ENCODE measurements at regions not wholly inside any gene's neighbourhood (a gene's known extent, or its start where the extent isn't known, plus 50 kb on each side); places are given as distances from the start of the nearest gene placed in this dataset.
A peak's percentile ranks its signal among the peaks of the same experiment; 100 is the strongest.

- H3K27ac Mint-ChIP-seq, result no peak overlapping the region
- no peaks in the 10 kb centered on the region for H3K36me3 Mint-ChIP-seq (ENCODE audit: low read depth)
- no peak for DNase-seq
- peaks cover 7% of the 10 kb centered on the region for H3K27me3 Mint-ChIP-seq (ENCODE audit: insufficient read depth)
- TF ChIP-seq CTCF (IDR thresholded peaks at IDR 0.05), result no peak
- no peaks in the 10 kb centered on the region for H3K4me1 Mint-ChIP-seq (ENCODE audit: low read depth)
- no peaks in the 10 kb centered on the region for H3K9me3 Mint-ChIP-seq
- H3K4me3 Mint-ChIP-seq, result no peak overlapping the region
Measured at GRCh38 chr17:13244513-13244912, 226.7 kb upstream of the ELAC2 start.

DNA sequence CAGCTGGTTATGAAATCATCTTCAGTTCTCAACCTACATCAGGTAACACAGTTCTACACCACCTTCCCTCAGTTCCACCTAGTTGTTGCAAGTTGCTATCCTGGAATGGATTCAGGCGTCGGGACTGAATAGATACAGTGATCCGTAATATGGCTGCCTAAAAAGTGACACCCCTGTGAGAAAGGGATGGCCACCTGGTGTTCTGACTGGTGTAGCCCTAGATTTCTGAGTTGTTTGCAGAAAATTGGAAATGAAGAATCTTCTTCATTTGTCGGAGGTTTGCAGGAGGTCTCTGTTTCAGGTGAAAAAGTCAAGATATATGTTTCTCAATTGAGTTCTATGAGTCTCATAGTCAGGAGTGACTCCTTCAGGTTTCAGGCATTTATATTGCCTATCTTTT, 225.8 kb upstream of the ELAC2 start:
- peaks cover 13% of the 10 kb centered on the region for H3K27me3 Mint-ChIP-seq (ENCODE audit: insufficient read depth)

DNA sequence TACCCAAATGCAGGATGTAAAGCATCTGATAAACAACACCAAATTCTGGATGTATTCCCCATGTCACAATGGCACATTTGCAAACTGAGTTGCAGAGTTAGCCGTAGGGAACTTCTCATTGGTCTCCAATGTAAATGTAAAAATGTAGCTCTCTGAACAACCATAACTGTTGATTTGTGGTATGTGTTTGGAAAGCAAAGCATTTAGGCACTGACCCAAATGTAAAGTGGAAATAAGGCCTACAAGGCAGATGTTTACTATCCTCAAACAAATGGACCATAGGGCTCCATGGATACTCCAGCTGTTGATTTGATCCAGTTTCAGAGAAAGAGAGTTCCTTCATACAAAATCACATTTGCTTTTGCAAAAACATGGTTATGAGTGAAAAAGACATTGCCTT, 223.0 kb upstream of the ELAC2 start:
- TF ChIP-seq CTCF (IDR thresholded peaks at IDR 0.05), result no peak
- H3K9me3 Mint-ChIP-seq, result no peaks in the 10 kb centered on the region
- no peak for DNase-seq
- H3K27me3 Mint-ChIP-seq (ENCODE audit: insufficient read depth), result peaks cover 15% of the 10 kb centered on the region
- no peaks in the 10 kb centered on the region for H3K36me3 Mint-ChIP-seq (ENCODE audit: low read depth)
- no peak overlapping the region for H3K4me3 Mint-ChIP-seq
- no peaks in the 10 kb centered on the region for H3K4me1 Mint-ChIP-seq (ENCODE audit: low read depth)
- no peak overlapping the region for H3K27ac Mint-ChIP-seq

More for the DNA sequence above, 225.8 kb upstream of the ELAC2 start:
- Mint-ChIP-seq H3K4me1 (ENCODE audit: low read depth) (no peaks in the 10 kb centered on the region), H3K4me3 (no peak overlapping the region), H3K36me3 (ENCODE audit: low read depth) (no peaks in the 10 kb centered on the region), H3K27ac (no peak overlapping the region), H3K9me3 (no peaks in the 10 kb centered on the region)
- DNase-seq, result no peak
- no peak for TF ChIP-seq CTCF (IDR thresholded peaks at IDR 0.05)

DNA sequence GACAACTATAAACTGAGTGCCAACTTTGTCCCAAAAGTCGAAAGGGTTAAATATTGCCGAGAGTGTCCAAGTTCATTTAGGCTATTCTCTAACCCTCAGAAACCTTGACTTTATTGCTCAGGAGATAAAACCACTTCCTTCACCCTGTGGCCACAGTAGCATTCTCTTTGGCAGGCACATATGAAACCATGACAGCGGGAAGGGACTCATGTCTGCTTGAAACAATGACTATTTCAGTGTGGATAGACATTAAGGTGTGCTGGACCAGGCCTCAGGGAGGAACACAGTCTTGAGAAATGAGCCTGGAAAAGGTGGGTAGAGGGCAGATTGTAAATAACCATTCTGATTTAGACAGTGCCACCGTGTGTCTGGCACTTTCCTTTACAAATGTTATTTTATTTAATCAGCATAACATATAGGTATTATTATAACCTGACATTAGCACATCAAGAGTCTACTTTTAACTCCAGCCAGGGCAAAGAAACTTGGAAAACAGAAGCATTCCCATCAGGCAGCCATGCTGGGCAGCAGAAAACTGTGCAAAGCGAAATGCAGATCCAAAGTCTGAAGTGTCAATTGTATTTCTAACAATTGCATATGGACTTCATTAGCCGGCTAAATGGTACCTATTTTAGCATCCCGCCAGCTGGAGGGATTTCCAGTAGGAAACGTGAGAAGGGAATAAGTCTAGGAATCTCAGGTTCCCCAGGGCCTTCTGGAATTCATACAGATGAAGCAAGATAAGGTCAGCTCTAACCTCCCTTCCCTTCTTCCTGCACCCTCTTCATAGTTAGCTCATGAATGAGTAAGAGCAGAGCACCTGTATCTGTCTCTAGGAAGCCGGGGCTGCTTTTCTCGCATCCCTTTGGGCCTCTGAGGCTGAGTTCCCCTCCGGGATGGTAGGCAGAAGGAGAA, 212.8 kb upstream of the ELAC2 start:
- H3K27ac Mint-ChIP-seq, result no peak overlapping the region
- H3K4me1 Mint-ChIP-seq (ENCODE audit: low read depth), result no peaks in the 10 kb centered on the region
- TF ChIP-seq CTCF (IDR thresholded peaks at IDR 0.05), result 0 out of 2 replicates have a peak, but pooled peaks have one; percentile 16
- no peaks in the 10 kb centered on the region for H3K9me3 Mint-ChIP-seq
- peaks cover 7% of the 10 kb centered on the region for H3K27me3 Mint-ChIP-seq (ENCODE audit: insufficient read depth)
- DNase-seq, result no peak
- H3K36me3 Mint-ChIP-seq (ENCODE audit: low read depth), result no peaks in the 10 kb centered on the region
- H3K4me3 Mint-ChIP-seq, result no peak overlapping the region

DNA sequence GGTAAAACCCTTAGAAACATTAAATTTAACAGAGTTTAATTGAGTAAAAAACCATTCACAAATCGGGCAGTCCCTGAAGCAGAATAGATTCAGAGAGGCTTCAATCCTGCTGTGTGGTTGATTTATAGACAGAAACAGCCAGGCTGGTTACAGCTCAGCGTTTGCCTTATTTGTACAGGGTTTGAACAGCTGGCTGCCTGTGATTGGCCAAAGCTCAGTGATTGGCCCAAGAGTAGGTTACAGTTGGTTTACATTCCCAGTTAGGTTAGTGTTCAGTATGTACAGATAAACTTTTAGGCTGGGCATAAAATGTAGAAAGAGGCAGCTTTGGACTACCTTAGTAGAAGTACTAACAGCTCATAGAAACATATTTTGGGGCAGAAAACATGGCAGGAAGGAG, 210.4 kb upstream of the ELAC2 start:
- no peak for DNase-seq
- Mint-ChIP-seq H3K4me3 (no peak overlapping the region), H3K4me1 (ENCODE audit: low read depth) (no peaks in the 10 kb centered on the region), H3K27ac (no peak overlapping the region), H3K36me3 (ENCODE audit: low read depth) (no peaks in the 10 kb centered on the region), H3K27me3 (ENCODE audit: insufficient read depth) (peaks cover 7% of the 10 kb centered on the region), H3K9me3 (no peaks in the 10 kb centered on the region)
- TF ChIP-seq CTCF (IDR thresholded peaks at IDR 0.05), result no peak
